DMS53 (cell line): ENCODE measurements at regions not wholly inside any gene's neighbourhood (a gene's known extent, or its start where the extent isn't known, plus 50 kb on each side); places are given as distances from the start of the nearest gene placed in this dataset.

Source experiments
- DNase-seq: peaks from one replicate; lab custom pipeline; 2025; lab: John Stamatoyannopoulos, UW

DNA sequence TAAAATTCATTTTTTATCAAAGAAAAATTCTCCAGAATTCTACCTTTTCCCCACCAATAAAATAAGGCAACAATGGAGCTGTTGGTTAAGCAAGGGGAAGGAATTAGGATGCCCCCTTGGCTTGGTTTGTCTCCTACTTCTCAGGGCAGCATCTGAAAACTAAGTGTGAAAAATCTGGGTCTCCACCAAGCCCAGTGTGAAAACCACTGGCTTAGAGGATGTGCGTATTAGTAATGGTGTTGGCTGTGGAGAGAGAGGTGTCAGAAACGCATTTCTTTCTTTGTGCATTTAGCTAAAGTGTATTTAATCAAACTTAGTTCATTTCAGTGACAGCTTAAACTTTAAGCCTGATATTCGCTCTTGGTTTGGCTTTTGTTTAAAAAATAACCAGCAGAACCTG lies 662.7 kb downstream of the MCTP2 start:
- no peak for DNase-seq

DNA sequence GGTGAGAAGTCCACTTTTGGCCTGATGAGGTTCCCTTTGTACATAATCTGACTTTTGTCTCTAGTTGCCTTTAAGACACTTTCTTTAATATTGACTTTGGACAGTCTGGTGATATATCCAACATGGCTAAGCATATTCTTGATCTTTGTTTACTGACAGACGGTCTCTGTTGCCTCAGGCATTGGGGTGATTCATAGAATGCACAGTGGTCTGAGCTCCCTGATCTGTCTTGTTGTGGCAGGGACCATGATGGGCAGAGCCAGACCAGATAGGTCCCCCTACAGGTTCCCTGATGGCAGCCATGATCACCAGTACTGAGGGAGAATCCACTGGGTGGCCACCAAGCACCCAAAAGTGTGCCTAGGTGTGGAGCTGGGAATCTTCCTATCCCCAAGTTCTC lies 678.1 kb downstream of the MCTP2 start:
- DNase-seq: no peak

DNA sequence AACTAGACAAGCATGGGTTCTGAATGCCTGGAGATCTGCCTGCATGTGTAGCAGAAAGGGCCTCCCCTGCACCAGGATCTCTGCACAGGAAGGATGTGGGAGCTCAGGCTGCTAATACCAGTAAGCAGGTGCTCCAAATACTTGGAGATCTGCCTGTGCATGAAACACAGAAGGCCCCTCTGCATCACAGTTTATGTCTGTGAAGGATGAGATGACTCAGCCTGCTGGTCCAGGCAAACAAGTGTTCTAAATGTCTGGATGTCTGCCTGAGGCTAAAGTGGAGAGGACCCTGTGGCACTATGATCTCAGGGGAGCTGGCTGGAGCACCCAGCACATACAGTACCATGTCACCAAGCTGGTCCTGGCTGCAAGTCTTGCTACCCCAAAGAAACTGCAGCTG lies 678.8 kb downstream of the MCTP2 start:
- DNase-seq: no peak

- DNase-seq: no peak
Measured at GRCh38 chr15:94912760-94913159, 681.4 kb downstream of the MCTP2 start.

DNA sequence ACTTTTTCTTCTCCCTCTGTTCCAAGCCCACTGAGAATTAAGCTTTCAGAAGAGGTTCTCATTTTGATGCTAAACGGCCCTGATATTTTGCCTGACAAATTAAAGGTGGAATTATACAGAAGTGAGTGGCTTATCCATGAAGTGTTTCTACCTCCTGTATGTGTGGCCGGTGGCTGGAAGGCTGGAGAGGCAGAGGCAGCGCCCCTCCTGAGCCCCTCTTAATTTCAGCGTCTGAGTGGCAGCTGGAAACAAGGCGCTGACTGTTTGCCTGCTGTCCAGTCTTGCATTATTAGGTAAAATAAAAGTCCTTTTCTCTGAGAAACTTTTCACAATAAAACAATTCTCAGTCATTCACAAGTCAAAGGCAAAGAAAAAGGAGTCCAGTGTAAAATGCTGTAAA lies 685.7 kb downstream of the MCTP2 start:
- no peak for DNase-seq

DNA sequence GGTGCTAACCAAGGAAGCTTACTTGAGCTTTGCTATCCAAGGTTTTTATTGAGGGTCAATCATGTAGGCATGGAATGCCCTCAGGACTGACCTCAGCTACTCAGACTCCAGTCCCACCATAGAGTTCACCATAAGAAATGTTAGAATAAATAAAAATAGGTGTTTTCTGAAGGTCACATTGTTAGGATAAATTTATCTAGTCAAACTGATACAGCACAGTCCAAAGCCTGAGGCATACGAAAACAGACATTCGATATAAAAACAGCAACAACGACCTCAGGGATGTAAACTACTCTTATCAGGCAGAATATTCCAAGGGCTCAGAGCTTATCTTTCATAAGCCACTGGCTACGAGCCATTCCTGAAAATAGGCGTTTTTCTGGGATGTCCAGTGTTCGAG lies 690.6 kb downstream of the MCTP2 start:
- no peak for DNase-seq

DNA sequence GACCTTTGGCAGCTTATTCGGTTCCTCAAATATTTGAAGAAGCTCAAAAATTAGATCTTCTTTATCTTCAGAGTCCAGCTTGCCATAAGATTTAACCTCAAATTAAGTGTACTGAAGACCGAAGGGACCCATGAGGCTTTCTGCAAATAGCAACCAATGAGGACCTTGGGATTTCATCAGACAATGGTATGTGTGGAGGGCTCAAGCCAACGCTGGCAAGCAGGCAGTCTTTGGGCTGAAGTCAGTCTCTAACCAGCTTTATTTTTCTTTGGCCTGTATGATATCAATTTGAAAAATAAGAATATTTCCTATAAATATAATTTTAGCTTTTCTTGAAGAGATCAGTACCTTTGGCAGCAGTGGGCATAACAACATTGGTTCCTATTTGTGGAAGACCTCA lies 692.7 kb downstream of the MCTP2 start:
- DNase-seq: no peak

GRCh38 chr15:94924971-94925598 lies 693.7 kb downstream of the MCTP2 start:
- DNase-seq: no peak

- no peak for DNase-seq
Measured at GRCh38 chr15:94925680-94926079, 694.3 kb downstream of the MCTP2 start.

DNA sequence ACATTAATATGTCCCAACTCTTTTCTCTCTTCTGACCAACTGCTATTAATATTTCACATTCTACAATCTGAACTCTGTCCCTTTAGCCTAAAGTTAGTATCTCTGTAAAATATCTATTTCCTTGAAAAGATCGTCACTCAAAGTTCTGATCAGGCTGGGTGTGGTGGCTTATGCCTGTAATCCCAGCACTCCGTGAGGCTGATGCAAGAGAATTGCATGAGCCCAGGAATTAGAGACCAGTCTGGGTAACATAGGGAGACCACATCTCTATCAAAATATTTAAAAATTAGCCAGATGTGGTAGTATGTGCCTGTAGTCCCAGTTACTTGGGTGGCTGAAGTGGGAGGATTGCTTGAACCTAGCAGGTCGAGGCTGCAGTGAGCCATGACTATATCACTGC lies 695.6 kb downstream of the MCTP2 start:
- no peak for DNase-seq

- DNase-seq: no peak
Measured at GRCh38 chr15:94929282-94929681, 697.9 kb downstream of the MCTP2 start.

- DNase-seq: no peak
Measured at GRCh38 chr15:94930441-94930840, 699.1 kb downstream of the MCTP2 start.

GRCh38 chr15:94930960-94931359 lies 699.6 kb downstream of the MCTP2 start:
- no peak for DNase-seq

DNA sequence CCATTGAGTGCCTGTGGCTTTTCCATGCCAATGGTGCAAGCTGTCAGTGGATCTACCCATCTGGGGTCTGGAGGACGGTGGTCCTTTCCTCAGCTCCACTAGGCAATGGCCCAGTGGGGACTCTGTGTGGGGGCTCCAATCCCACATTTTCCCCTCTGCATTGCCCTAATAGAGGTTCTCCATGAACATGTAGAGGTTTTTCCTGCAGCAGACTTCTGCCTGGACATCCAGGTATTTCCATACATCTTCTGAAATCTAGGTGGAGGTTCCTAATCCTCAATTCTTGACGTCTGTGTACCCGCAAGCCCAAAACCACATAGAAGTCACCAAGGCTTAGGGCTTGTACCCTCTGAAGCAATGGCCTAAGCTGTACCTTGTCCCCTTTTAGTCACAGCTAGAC lies 703.1 kb downstream of the MCTP2 start:
- no peak for DNase-seq

GRCh38 chr15:94937242-94937641 lies 705.9 kb downstream of the MCTP2 start:
- DNase-seq: no peak

GRCh38 chr15:94943888-94944287 lies 712.5 kb downstream of the MCTP2 start:
- no peak for DNase-seq

- no peak for DNase-seq
Measured at GRCh38 chr15:94951538-94951937, 720.2 kb downstream of the MCTP2 start.

DNA sequence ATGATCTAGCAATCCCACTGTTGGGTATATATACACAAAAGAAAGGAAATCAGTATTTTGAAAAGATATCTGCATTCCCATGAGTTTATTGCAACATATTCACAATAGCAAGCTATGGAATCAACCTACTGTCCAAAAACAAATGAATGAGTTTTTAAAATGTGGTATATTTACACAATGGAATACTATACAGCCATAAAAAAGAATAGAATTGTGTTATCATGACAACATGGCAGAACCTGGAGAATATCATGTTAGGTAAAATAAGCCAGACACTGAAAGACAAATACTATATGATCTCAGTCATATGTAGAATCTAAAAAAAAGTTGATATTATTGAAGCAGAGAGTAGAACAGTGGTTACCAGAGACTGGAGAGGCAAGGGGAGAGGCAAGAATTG lies 732.6 kb downstream of the MCTP2 start:
- no peak for DNase-seq

GRCh38 chr15:94965593-94965992 lies 734.2 kb downstream of the MCTP2 start:
- no peak for DNase-seq

DNA sequence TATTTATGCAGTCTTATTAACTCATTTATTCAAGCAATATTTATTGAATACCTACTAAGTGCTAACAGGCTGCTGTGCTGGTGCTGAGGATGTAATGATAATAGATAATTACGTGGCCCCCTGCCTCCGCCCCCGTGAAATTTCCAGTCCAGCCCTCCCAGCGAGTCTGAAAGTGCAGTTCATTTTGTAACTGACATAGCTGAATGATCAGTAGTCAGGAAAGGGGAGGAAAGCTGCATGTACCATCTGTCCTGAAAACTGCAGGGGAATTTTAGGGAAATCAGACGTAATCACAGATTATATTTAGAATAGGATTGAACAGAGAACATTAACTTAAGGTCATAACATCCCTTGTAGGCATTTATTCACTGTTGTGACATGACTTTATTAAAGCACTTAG lies 736.8 kb downstream of the MCTP2 start:
- no peak for DNase-seq

GRCh38 chr15:94970096-94970495 lies 738.7 kb downstream of the MCTP2 start:
- DNase-seq: no peak

DNA sequence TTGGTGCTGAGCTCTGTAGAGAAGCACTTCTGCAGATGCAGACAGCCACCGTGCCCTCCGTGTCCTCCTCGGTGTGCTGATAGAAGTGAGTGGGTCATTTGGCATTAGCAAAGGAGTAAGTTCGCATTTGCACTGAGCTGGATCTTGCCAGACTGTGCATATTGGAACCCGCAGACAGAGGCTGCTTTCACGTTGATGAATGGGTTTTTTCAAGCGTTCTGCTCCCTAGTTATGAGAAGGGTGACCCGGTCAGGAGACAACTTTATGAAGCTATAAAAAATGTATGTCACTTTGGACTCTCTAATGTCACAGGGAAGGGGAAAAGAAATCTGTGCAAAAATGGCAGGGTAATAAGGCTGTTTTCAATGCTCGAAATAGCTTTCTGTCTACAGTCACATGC lies 739.4 kb downstream of the MCTP2 start:
- DNase-seq: no peak

DNA sequence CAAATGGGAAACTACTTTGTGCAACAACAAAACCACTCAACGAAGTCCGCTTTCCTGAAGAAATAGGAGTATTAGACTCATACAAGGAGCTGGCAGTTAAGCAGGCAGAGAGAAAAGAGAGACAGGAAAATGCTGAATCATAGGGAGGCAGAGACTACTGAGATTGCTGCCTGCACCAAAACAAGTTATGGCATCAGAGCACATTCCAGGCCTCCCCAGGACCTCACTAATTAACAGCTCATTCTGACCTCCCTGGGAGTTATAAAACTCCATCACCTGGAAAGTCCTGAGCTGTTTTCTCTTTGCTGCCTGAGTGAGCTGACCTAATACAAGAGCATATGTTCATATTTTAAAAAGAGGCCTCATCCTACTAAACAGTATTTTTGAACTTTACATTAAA lies 741.0 kb downstream of the MCTP2 start:
- no peak for DNase-seq

DNA sequence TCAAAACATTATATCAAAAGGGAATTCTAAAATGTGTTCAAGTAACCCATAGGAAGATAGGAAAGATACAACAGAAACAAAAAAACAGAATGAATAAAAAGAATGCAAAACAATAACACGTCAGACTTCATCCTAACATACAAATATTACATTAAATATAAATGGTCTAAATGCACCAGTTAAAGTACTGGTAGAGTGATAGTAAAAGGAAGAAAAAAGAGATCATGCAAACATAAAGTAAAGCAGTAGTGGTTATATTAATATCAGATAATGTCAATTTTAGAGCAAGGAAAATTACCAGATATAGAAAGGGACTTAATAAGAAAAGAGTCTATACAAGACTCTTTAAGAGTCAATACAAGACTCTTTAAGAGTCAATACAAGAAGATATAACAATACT lies 755.7 kb downstream of the MCTP2 start:
- DNase-seq: no peak

GRCh38 chr15:94991718-94992117 lies 760.4 kb downstream of the MCTP2 start:
- DNase-seq: no peak
